ENCODE measurements at regions not wholly inside any gene's neighbourhood (a gene's known extent, or its start where the extent isn't known, plus 50 kb on each side); places are given as distances from the start of the nearest gene placed in this dataset.

DNA sequence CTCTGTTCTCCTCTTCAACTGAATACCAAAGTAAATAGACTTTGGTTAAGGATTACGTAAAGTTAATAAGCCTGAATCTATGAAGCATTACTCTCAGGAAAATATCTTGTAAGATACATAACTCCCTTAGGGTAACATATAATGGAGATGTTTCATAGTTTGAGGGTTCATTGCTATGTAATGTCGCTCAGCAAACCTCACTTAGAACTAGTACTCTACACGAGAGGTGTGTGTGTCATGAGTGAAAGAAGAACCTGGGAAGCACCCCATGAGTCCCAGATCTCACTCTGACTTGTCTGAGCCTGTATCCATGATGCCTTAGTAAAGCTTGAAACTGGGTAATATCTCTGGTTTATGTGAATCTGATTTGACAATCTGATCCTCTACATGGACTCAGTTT lies 429.5 kb upstream of the ANO3 start:
- FAIRE-seq, result no peak

DNA sequence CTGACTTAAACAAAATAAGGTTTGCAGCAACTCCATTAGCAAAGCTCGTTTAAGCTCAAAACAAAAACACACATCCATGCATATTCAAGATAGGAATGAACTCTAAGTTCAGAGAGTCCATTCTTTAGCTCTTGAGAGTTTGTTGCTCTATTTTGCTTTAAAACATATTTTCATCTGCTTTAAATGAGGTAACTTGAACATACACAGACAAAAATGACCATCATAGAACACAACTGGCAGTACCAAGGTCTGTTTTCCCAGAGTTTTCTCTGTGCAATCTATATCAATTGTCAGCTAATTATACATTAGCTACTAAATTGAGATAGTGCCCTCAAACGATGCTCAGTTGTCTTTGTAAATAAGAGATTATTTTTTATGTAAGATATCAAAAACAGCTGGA lies 423.2 kb upstream of the ANO3 start:
- no peak for FAIRE-seq

- peak; percentile 38 for FAIRE-seq
Measured at GRCh38 chr11:25910086-25910485, 421.8 kb upstream of the ANO3 start.

- no peak for FAIRE-seq
Measured at GRCh38 chr11:25920356-25920755, 411.6 kb upstream of the ANO3 start.

DNA sequence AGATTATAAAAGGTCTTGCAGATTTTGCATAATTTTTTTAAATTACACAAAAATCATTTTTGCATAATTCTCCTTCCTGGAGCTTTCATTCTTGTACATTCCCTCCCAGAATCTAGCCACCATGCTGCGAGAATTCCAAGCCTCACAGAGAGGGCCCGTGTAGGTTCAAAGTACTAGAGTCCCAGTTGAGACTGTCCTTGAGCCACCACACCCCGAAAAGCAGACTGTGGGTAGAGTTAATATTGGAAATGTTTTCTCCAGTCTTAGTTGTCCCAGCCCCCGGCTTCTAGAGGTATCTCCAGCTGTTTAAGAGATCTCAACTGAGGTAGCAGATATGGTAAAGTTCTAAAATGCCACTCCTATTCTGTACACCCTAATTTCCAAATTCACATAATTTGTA lies 407.3 kb upstream of the ANO3 start:
- no peak for FAIRE-seq

GRCh38 chr11:25925359-25925758 lies 406.6 kb upstream of the ANO3 start:
- FAIRE-seq, result no peak

DNA sequence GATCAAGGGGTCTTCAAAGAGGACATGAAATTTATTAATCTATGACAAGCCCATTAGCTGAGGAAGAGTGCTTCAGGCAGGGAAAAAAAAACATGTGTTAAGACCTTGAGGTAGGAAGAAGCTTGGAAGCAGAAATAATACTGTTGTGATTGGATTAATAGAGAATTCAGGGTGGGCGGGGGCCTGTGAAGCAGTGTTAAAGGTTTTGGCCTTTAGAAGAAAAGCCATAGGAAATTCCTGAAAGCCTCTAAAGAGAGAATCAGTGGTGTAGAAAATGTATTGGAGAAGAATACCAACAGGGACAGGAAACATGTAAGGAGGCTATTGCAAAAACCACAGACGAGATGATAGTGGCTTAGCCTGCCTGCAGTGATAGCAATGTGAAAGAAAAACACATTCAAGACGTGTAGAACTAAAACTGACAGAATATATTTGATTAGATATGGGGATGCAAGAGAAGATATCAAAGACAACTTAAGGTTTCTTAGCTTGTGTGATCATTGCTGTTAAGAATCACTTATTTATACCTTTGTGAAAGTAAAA lies 404.4 kb upstream of the ANO3 start:
- no peak for FAIRE-seq

DNA sequence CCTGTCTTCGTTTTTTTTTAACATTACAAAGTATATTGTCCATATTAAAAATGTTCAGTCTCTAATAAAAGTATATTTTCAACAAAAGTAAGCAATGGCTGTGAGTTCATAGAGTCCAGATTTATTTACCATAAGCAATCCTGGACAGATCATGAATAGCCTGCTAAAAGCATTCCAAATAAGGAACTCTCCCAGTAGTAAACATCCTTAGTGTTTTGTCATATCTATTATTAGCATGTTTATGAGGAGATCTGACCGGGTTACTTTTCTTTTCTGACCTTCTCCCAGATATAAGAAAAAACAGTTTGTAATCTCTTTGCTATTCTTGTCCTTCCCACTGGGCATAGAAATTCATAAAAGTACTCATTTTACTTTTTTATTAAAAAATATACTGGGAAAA lies 403.9 kb upstream of the ANO3 start:
- no peak for FAIRE-seq

- FAIRE-seq, result no peak
Measured at GRCh38 chr11:25938952-25939351, 393.0 kb upstream of the ANO3 start.

DNA sequence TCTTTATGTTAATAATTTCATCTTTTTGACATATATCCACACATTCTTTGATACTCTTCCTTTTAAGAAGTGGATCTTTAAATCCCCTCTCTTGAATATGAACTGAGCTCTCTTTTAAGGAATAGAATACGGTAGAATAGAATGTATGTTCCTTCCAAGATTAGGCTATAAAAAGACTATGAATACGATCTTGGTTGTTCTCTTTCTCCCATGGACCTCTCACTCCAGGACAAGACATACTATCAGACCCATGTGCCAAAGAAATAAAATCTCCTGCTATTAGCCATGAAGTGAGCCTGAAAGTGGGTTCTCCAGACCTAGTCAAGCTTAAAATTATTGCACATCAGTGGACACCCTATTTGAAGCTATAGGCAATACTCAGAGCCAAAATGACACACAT lies 392.2 kb upstream of the ANO3 start:
- no peak for FAIRE-seq

- no peak for FAIRE-seq
Measured at GRCh38 chr11:25941353-25941752, 390.6 kb upstream of the ANO3 start.

- FAIRE-seq, result no peak
Measured at GRCh38 chr11:25943031-25943430, 388.9 kb upstream of the ANO3 start.

- no peak for FAIRE-seq
Measured at GRCh38 chr11:25943777-25944661, 387.9 kb upstream of the ANO3 start.

- FAIRE-seq, result no peak
Measured at GRCh38 chr11:25949918-25950317, 382.0 kb upstream of the ANO3 start.

DNA sequence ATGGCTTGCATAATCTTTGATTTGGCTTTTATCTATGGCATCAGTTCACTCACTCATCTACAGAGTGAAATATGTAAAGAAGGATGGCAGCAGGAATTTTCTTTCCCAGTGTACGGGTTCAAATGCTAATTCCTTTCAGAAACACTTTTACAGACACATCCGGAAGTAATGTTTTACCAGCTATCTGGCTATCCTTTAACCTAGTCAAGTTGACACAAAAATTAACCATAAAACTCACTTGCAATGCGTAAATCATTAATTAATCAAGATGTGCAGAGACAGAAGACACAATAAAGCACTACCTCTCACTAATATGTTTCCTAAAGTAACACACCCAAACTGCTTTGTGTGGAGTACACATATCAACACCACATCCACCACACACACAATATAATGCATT lies 378.9 kb upstream of the ANO3 start:
- no peak for FAIRE-seq

DNA sequence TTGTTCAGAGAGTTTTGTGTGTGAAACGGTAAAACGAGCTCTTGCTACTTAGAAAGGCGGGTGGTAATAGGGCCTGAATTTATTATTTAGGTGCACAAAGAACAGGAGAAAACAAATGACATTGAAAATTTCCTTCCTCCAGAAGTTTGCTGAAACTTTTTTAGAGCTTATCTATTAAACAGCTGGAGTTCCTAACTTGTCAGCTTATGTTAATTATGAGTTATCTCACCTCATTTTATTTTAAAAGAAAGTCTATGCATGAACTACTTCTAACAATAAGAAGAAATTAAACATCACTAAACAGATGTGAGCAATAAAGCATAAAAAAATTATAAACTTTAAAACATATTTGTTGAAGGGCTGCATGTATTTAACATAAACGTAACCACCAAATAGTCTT lies 373.9 kb upstream of the ANO3 start:
- no peak for FAIRE-seq

DNA sequence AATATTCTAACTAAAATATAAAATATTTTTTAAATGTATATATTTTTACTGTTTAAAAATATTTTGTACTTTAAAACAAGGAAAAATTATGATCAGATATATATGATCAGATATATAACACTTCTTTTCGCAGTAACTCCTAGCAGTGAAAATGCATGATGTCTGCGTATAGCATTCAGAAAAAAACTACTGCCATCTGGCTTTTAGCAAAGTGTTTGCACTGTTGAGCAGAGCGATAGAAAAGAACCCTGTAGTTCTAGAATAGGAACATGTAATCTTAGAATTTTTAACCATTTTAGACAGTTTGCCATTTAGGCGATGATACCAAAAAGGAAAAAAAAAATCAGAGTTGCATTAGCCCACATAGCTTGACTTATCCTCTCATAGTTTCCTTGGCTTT lies 370.4 kb upstream of the ANO3 start:
- peak; percentile 38 for FAIRE-seq

- FAIRE-seq, result no peak
Measured at GRCh38 chr11:25970726-25971508, 361.0 kb upstream of the ANO3 start.

DNA sequence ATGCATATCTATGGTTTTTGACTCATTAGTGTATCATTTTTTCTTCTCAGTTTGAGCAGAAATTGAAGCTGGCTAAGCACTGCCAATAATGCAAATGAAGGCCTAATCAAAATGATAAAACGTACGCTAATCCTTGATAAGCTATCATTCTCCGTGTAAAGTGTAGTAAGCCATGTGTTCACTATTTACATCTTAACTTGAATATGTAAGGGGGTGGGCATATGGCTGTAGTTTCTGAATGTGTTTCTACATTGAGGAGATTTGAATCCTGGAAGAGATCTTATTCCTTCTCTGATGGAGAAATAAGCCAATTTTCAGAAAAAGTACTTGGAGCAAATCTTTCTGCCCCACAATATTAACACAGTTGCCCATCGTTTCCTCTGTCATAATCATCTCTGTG lies 351.8 kb upstream of the ANO3 start:
- no peak for FAIRE-seq

- FAIRE-seq, result peak; percentile 38
Measured at GRCh38 chr11:25981998-25982397, 349.9 kb upstream of the ANO3 start.

GRCh38 chr11:25983280-25983679 lies 348.6 kb upstream of the ANO3 start:
- no peak for FAIRE-seq

DNA sequence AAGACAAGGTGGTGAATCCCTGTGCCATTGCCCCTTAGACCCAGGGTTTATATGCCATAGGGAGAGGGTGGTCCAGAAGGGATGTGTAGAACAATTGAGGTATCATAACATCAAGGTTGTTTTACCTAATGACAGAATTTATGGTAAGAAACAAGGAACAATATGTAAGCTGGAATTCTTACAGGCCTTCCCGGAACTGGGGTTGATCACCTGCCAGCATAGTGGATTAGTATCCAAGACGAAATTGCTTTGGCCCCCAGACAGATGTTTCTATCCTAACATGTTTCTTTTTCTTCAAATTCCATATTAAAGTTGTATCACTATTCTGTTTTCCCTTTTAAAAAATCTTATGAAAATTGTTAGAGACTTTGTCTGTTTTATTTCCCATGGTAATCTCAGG lies 343.8 kb upstream of the ANO3 start:
- FAIRE-seq, result no peak

GRCh38 chr11:25990406-25990805 lies 341.5 kb upstream of the ANO3 start:
- FAIRE-seq, result no peak

GRCh38 chr11:25991476-25991875 lies 340.5 kb upstream of the ANO3 start:
- FAIRE-seq, result no peak

All from islet of Langerhans (tissue), 1 donor.